OCI-LY7 (cell line): ENCODE measurements at regions not wholly inside any gene's neighbourhood (a gene's known extent, or its start where the extent isn't known, plus 50 kb on each side); places are given as distances from the start of the nearest gene placed in this dataset.

ENCODE experiments used
- BruUV-seq: library from RNA; stranded (reverse); fragments of 400-500 nt; replicated peaks from 2 replicates; lab custom pipeline; 2021; lab: Mats Ljungman, UMichigan
- CTCF ChIA-PET: fragments of 300-600 bp; sonication (Branson Sonifier 250); formaldehyde crosslinking; loops from one replicate; lab custom pipeline; 2022; ENCODE audit warnings: antibody characterized with exemption; ENCODE audit not compliant: unreplicated experiment; lab: Charles Lee
- POLR2A ChIA-PET: fragments of 300-600 bp; sonication (Branson Sonifier 250); formaldehyde crosslinking; loops from one replicate; lab custom pipeline; 2022; ENCODE audit warnings: antibody characterized with exemption; lab: Charles Lee
- DNase-seq: peaks from one replicate; pipeline ENCODE4 v3.0.0-alpha.2; 2015; ENCODE audit warnings: low spot score
- H2AFZ ChIP-seq: fragments of 200-600 bp; sonication (generic), shearing (Covaris generic); 2 replicates; pipeline ENCODE4 v1.6.1; 2014; ENCODE audit warnings: mild to moderate bottlenecking, antibody characterized with exemption, low read length, moderate library complexity
- H3K27ac ChIP-seq: fragments of 200-600 bp; sonication (generic); 2 replicates; pipeline ENCODE4 v1.5.1; 2014; ENCODE audit warnings: mixed run types, low read depth, mild to moderate bottlenecking, moderate library complexity, low read length, inconsistent platforms; ENCODE audit not compliant: poor library complexity, severe bottlenecking
- H3K36me3 ChIP-seq: fragments of 200-600 bp; sonication (generic); 2 replicates; pipeline ENCODE4 v1.6.1; 2014; ENCODE audit warnings: mild to moderate bottlenecking, antibody characterized with exemption, low read length, moderate library complexity, mixed read lengths; ENCODE audit not compliant: insufficient read depth
- H3K4me1 ChIP-seq: fragments of 200-600 bp; sonication (generic); 2 replicates; pipeline ENCODE4 v1.5.1; 2014; ENCODE audit warnings: mild to moderate bottlenecking, low read length; ENCODE audit not compliant: insufficient read depth, poor library complexity, severe bottlenecking
- H3K4me2 ChIP-seq: fragments of 200-600 bp; sonication (generic); 2 replicates; pipeline ENCODE4 v1.6.1; 2014; ENCODE audit warnings: mild to moderate bottlenecking, low read length
- H3K4me3 ChIP-seq: fragments of 200-600 bp; sonication (generic); 2 replicates; pipeline ENCODE4 v1.5.1; 2014; ENCODE audit warnings: mild to moderate bottlenecking, low read depth, low read length; ENCODE audit not compliant: poor library complexity, severe bottlenecking
- H3K79me2 ChIP-seq: fragments of 200-600 bp; sonication (generic); 2 replicates; pipeline ENCODE4 v1.6.1; 2016; ENCODE audit warnings: low read depth, mild to moderate bottlenecking, low read length, moderate library complexity, mixed read lengths; ENCODE audit not compliant: insufficient read depth
- H3K9me2 ChIP-seq: fragments of 200-600 bp; sonication (generic); 2 replicates; pipeline ENCODE4 v1.6.1; 2016; ENCODE audit warnings: mild to moderate bottlenecking, low read length, mixed read lengths; ENCODE audit not compliant: insufficient read depth
- H3K9me3 ChIP-seq: fragments of 200-600 bp; sonication (generic); 2 replicates; pipeline ENCODE4 v1.6.1; 2014; ENCODE audit warnings: mild to moderate bottlenecking, mixed run types, low read length, mixed read lengths
- H4K20me1 ChIP-seq: fragments of 200-600 bp; sonication (generic); 2 replicates; pipeline ENCODE4 v1.6.1; 2014; ENCODE audit warnings: mild to moderate bottlenecking, antibody characterized with exemption, low read length, moderate library complexity, mixed read lengths; ENCODE audit not compliant: insufficient read depth
- CTCF ChIP-seq: fragments of 200-600 bp; sonication (generic); conservative IDR thresholded peaks from 2 replicates; pipeline ENCODE4 v1.5.1; 2014; ENCODE audit warnings: mild to moderate bottlenecking, antibody characterized with exemption, low read length, moderate library complexity, mixed read lengths
- EZH2phosphoT487 ChIP-seq: fragments of 200-600 bp; sonication (generic); IDR thresholded peaks from 2 replicates; pipeline ENCODE4 v1.6.1; 2018; ENCODE audit warnings: low read depth, borderline replicate concordance, mild to moderate bottlenecking, mixed run types, antibody characterized with exemption, low read length, moderate library complexity, mixed read lengths
- intact Hi-C: fragments of 100-400 bp; cut with micrococcal nuclease; formaldehyde crosslinking; loops from one replicate; pipeline ENCODE4 v1.10.0; 2022; ENCODE audit not compliant: unreplicated experiment

GRCh38 chr5:74272024-74272775 lies 368.3 kb downstream of the ENC1 start:
- no TSS peak for BruUV-seq
- Histone ChIP-seq H3K9me3 (no peaks in the 10 kb centered on the region), H3K4me2 (no peak overlapping the region), H4K20me1 (no peaks in the 10 kb centered on the region), H2AFZ (no peak overlapping the region), H3K4me1 (no peaks in the 10 kb centered on the region), H3K9me2 (peaks cover 5% of the 10 kb centered on the region; the same call in 1 of the 2 replicates), H3K79me2 (no peaks in the 10 kb centered on the region), H3K27ac (no peak overlapping the region), H3K4me3 (no peak overlapping the region), H3K36me3 (no peaks in the 10 kb centered on the region)
- POLR2A ChIA-PET: interaction anchor here (0.6 kb wide), 1 partner anchor 256 kb away, joined by 7 read pairs; no protein-coding TSS in a partner anchor
- no peak for DNase-seq
- no peak for TF ChIP-seq EZH2phosphoT487
- TF ChIP-seq CTCF: no peak
- intact Hi-C loops: no loop called here
- CTCF ChIA-PET: no interaction called here

GRCh38 chr5:74268297-74268696 lies 372.2 kb downstream of the ENC1 start:
- Histone ChIP-seq H3K79me2 (no peaks in the 10 kb centered on the region), H3K4me2 (no peak overlapping the region), H3K9me3 (no peaks in the 10 kb centered on the region), H3K9me2 (peaks cover 5% of the 10 kb centered on the region; the same call in 1 of the 2 replicates), H3K4me1 (no peaks in the 10 kb centered on the region), H3K4me3 (no peak overlapping the region), H3K36me3 (no peaks in the 10 kb centered on the region), H3K27ac (no peak overlapping the region), H4K20me1 (no peaks in the 10 kb centered on the region), H2AFZ (no peak overlapping the region)
- DNase-seq: no peak
- ChIA-PET POLR2A (no interaction called here), CTCF (no interaction called here)
- no TSS peak for BruUV-seq
- no peak for TF ChIP-seq CTCF
- TF ChIP-seq EZH2phosphoT487: no peak
- intact Hi-C loops: no loop called here

GRCh38 chr5:74266836-74267235 lies 373.7 kb downstream of the ENC1 start:
- Histone ChIP-seq H3K4me3 (no peak overlapping the region), H3K4me2 (no peak overlapping the region), H3K9me3 (no peaks in the 10 kb centered on the region), H3K79me2 (no peaks in the 10 kb centered on the region), H3K9me2 (no peaks in the 10 kb centered on the region), H3K27ac (no peak overlapping the region), H3K4me1 (no peaks in the 10 kb centered on the region), H4K20me1 (no peaks in the 10 kb centered on the region), H3K36me3 (no peaks in the 10 kb centered on the region), H2AFZ (no peak overlapping the region)
- DNase-seq: no peak
- no TSS peak for BruUV-seq
- CTCF ChIA-PET: no interaction called here
- intact Hi-C loops: no loop called here
- TF ChIP-seq EZH2phosphoT487 (no peak), CTCF (no peak)
- POLR2A ChIA-PET: no interaction called here
